Mesothelial cell of epicardium (in vitro differentiated cells): ENCODE measurements at regions not wholly inside any gene's neighbourhood (a gene's known extent, or its start where the extent isn't known, plus 50 kb on each side); places are given as distances from the start of the nearest gene placed in this dataset.

Source experiments
- DNase-seq, 2 experiments: peaks; one replicate each; pipeline ENCODE4 v3.0.0; 2021; ENCODE audit warnings: low spot score in 2 of 2; ENCODE audit not compliant: unreplicated experiment in 2 of 2
- H3K27ac Mint-ChIP-seq: 2 replicates; pipeline ENCODE4 v1.8.0; 2021; ENCODE audit warnings: mixed read lengths
- H3K27me3 Mint-ChIP-seq: 2 replicates; pipeline ENCODE4 v1.8.0; 2021; ENCODE audit warnings: low read depth, mixed read lengths
- H3K36me3 Mint-ChIP-seq: 2 replicates; pipeline ENCODE4 v1.8.0; 2021; ENCODE audit warnings: mixed read lengths
- H3K4me1 Mint-ChIP-seq: 2 replicates; pipeline ENCODE4 v1.8.0; 2021; ENCODE audit warnings: mixed read lengths
- H3K4me3 Mint-ChIP-seq: 2 replicates; pipeline ENCODE4 v1.8.0; 2021; ENCODE audit warnings: mild to moderate bottlenecking, moderate library complexity, mixed read lengths
- H3K9me3 Mint-ChIP-seq: 2 replicates; pipeline ENCODE4 v1.8.0; 2021; ENCODE audit warnings: mixed read lengths
- TF ChIP-seq, protein P1 (sequence below): fragments of 200-600 bp; sonication (generic); IDR thresholded peaks from one replicate; pipeline ENCODE4 v1.5.0; 2021; ENCODE audit warnings: antibody characterized with exemption; ENCODE audit not compliant: unreplicated experiment

DNA sequence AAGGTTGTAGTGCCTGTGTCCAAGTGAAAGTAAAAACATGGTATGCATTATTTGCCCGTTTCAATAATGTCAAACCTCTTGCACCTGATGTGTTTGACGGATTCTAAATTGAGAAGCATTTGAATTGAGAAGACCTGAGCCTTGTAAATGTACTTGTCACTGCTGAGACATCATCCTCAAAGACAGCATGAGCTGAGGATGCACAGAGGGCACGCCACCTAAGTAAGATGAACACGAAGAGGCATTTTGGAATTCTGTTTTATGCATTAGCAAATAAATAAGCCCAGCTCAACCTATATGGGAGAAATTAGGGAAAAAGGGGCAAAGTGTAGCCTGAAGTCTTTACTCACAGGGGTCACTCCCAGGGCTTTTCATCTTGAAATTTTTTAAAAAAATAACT is 73.8 kb upstream of the SORCS1 start:
- no peak for DNase-seq
- Mint-ChIP-seq H3K4me3 (no peak overlapping the region), H3K9me3 (peaks cover 3% of the 10 kb centered on the region), H3K4me1 (no peaks in the 10 kb centered on the region), H3K27ac (no peak overlapping the region), H3K36me3 (no peaks in the 10 kb centered on the region), H3K27me3 (peaks cover 3% of the 10 kb centered on the region)
- TF ChIP-seq, protein P1, sequence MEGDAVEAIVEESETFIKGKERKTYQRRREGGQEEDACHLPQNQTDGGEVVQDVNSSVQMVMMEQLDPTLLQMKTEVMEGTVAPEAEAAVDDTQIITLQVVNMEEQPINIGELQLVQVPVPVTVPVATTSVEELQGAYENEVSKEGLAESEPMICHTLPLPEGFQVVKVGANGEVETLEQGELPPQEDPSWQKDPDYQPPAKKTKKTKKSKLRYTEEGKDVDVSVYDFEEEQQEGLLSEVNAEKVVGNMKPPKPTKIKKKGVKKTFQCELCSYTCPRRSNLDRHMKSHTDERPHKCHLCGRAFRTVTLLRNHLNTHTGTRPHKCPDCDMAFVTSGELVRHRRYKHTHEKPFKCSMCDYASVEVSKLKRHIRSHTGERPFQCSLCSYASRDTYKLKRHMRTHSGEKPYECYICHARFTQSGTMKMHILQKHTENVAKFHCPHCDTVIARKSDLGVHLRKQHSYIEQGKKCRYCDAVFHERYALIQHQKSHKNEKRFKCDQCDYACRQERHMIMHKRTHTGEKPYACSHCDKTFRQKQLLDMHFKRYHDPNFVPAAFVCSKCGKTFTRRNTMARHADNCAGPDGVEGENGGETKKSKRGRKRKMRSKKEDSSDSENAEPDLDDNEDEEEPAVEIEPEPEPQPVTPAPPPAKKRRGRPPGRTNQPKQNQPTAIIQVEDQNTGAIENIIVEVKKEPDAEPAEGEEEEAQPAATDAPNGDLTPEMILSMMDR, result no peak

DNA sequence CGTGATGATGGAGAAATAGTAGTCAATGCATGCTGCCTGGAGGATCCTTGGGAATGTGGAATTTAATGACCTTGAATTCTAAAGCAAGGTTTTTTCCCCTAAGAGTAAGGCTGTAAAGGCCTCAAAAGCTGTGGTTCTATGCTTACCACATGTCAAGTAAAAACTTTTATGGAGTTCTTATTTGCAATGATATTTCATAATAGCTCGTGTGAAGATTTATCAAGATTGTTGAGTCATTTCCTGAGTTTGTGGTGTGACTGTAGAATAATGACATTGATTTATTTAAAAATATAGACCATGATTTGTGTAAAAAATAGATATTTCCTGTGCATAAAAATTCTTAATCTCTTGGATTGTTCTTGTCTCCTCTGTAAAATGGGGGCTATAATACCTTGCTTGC is 67.5 kb upstream of the SORCS1 start:
- no peak for DNase-seq
- no peaks in the 10 kb centered on the region for H3K4me1 Mint-ChIP-seq
- no peak overlapping the region for H3K4me3 Mint-ChIP-seq
- no peaks in the 10 kb centered on the region for H3K36me3 Mint-ChIP-seq
- peaks cover 16% of the 10 kb centered on the region for H3K9me3 Mint-ChIP-seq
- H3K27me3 Mint-ChIP-seq, result no peaks in the 10 kb centered on the region
- TF ChIP-seq, protein P1, result no peak
- H3K27ac Mint-ChIP-seq, result no peak overlapping the region

GRCh38 chr10:107230887-107231286 is 66.4 kb upstream of the SORCS1 start:
- TF ChIP-seq, protein P1, result no peak
- H3K27me3 Mint-ChIP-seq, result no peaks in the 10 kb centered on the region
- no peak overlapping the region for H3K27ac Mint-ChIP-seq
- no peaks in the 10 kb centered on the region for H3K36me3 Mint-ChIP-seq
- no peak overlapping the region for H3K4me3 Mint-ChIP-seq
- no peaks in the 10 kb centered on the region for H3K4me1 Mint-ChIP-seq
- DNase-seq, result no peak
- peaks cover 16% of the 10 kb centered on the region for H3K9me3 Mint-ChIP-seq

DNA sequence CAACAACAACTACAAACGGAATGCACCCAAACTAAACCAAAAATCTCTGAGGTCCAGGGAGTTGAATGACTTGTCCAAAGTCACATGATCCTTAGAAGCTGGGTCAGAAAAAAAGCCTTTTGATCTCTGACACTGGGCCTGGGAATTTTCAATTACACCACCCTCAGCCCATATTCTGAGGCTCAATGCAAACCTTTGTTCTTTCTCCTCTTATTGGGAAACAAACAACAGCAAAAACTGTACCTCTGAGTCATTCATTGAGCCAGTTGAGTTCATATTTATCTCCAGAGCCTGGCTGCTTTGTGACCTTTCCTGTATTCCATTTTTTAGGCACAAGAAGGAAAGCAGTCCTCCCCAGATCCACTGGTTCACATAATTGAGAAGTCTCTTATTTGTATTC is 51.2 kb upstream of the SORCS1 start:
- H3K27ac Mint-ChIP-seq, result no peak overlapping the region
- TF ChIP-seq, protein P1, result no peak
- peaks cover 3% of the 10 kb centered on the region for H3K9me3 Mint-ChIP-seq
- no peak overlapping the region for H3K4me3 Mint-ChIP-seq
- no peaks in the 10 kb centered on the region for H3K36me3 Mint-ChIP-seq
- no peaks in the 10 kb centered on the region for H3K4me1 Mint-ChIP-seq
- H3K27me3 Mint-ChIP-seq, result peaks cover 2% of the 10 kb centered on the region
- no peak for DNase-seq
